GM12865 (cell line): ENCODE measurements at regions not wholly inside any gene's neighbourhood (a gene's known extent, or its start where the extent isn't known, plus 50 kb on each side); places are given as distances from the start of the nearest gene placed in this dataset.

Experiments
- DNase-seq: peaks from one replicate; pipeline ENCODE4 v3.0.0; 2010; ENCODE audit warnings: low read depth
- H3K4me3 ChIP-seq: 2 replicates; pipeline ENCODE4 v1.5.1; 2011; ENCODE audit warnings: mild to moderate bottlenecking, low read depth, low read length, control low read depth
- CTCF ChIP-seq: IDR thresholded peaks from 2 replicates; pipeline ENCODE4 v1.5.1; 2011; ENCODE audit warnings: low read length, control low read depth, low read depth, inconsistent platforms; ENCODE audit not compliant: insufficient read depth; ENCODE audit errors: missing control alignments

GRCh38 chr4:41375561-41375960 is 118.8 kb downstream of the UCHL1 start:
- DNase-seq, result no peak
- no peak for TF ChIP-seq CTCF
- no peak overlapping the region for H3K4me3 ChIP-seq

- no peak for TF ChIP-seq CTCF
- H3K4me3 ChIP-seq, result no peak overlapping the region
- no peak for DNase-seq
Observed at GRCh38 chr4:41377196-41377595, 120.5 kb downstream of the UCHL1 start.

- no peak for TF ChIP-seq CTCF
- no peak overlapping the region for H3K4me3 ChIP-seq
- no peak for DNase-seq
Observed at GRCh38 chr4:41379230-41379629, 122.5 kb downstream of the UCHL1 start.

- TF ChIP-seq CTCF, result no peak
- DNase-seq, result no peak
- no peak overlapping the region for H3K4me3 ChIP-seq
Observed at GRCh38 chr4:41380511-41381157, 123.9 kb downstream of the UCHL1 start.

- no peak for TF ChIP-seq CTCF
- DNase-seq, result no peak
- H3K4me3 ChIP-seq, result no peak overlapping the region
Observed at GRCh38 chr4:41381384-41381783, 124.7 kb downstream of the UCHL1 start.

- no peak for DNase-seq
- TF ChIP-seq CTCF, result no peak
- no peak overlapping the region for H3K4me3 ChIP-seq
Observed at GRCh38 chr4:41384992-41385391, 128.3 kb downstream of the UCHL1 start.

GRCh38 chr4:41385481-41385880 is 128.8 kb downstream of the UCHL1 start:
- no peak for TF ChIP-seq CTCF

More at GRCh38 chr4:41385481-41385880, 128.8 kb downstream of the UCHL1 start:
- no peak for DNase-seq
- H3K4me3 ChIP-seq, result no peak overlapping the region
